ENCODE measurements at regions not wholly inside any gene's neighbourhood (a gene's known extent, or its start where the extent isn't known, plus 50 kb on each side); places are given as distances from the start of the nearest gene placed in this dataset.

- H3K4me3 ChIP-seq (ENCODE audit: low read depth, low read length) = no peak overlapping the region
- DNase-seq (ENCODE audit: low read depth) = no peak
- TF ChIP-seq, protein P1, sequence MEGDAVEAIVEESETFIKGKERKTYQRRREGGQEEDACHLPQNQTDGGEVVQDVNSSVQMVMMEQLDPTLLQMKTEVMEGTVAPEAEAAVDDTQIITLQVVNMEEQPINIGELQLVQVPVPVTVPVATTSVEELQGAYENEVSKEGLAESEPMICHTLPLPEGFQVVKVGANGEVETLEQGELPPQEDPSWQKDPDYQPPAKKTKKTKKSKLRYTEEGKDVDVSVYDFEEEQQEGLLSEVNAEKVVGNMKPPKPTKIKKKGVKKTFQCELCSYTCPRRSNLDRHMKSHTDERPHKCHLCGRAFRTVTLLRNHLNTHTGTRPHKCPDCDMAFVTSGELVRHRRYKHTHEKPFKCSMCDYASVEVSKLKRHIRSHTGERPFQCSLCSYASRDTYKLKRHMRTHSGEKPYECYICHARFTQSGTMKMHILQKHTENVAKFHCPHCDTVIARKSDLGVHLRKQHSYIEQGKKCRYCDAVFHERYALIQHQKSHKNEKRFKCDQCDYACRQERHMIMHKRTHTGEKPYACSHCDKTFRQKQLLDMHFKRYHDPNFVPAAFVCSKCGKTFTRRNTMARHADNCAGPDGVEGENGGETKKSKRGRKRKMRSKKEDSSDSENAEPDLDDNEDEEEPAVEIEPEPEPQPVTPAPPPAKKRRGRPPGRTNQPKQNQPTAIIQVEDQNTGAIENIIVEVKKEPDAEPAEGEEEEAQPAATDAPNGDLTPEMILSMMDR (IDR thresholded peaks at IDR 0.05; ENCODE audit: low read depth, low read length, missing control alignments) = no peak
These were observed 91.7 kb downstream of the TBXT start for GRCh38 chr6:166075925-166076324.

DNA sequence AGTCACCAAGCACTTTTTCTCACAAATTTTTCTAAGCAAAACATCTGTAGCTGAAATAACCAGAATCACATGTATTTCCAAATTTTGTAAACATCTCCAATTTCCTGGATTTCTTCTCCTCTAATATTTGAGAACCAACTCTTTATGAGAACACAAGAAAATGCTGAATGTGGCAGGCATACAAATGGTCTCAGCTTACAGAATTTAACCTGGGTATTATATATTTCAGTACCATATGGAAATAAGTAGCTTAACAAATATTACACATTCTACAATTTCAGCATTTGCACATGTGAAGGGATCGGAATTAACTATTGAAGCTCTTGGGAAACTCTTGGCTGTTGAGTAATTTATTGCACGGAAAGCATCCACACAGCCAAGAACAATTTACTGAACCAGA is 92.5 kb downstream of the TBXT start:
- TF ChIP-seq, protein P1 (IDR thresholded peaks at IDR 0.05; ENCODE audit: low read depth, low read length, missing control alignments) = no peak
- DNase-seq (ENCODE audit: low read depth) = no peak
- no peak overlapping the region for H3K4me3 ChIP-seq (ENCODE audit: low read depth, low read length)

GRCh38 chr6:166073082-166073481 is 94.6 kb downstream of the TBXT start:
- no peak for DNase-seq (ENCODE audit: low read depth)
- no peak overlapping the region for H3K4me3 ChIP-seq (ENCODE audit: low read depth, low read length)
- TF ChIP-seq, protein P1 (IDR thresholded peaks at IDR 0.05; ENCODE audit: low read depth, low read length, missing control alignments) = no peak

DNA sequence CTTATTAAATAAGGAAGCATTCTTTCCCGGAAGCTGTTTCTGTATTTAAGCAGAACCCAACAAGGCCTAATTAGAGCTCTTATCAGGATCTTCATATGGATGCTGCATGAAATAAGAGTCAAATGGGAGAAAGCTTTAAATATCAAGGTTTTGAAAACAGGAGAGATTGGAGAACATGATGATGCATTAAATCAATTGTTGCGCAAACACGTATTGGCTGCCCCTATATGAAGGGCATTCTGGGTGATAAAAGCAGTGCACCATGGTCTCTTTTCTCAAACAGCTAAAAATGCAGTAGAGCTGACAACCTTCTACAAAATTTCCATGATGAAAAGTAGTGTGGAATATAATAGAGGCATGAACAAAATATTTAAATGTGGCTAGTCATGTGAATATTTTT is 98.9 kb downstream of the TBXT start:
- TF ChIP-seq, protein P1 (IDR thresholded peaks at IDR 0.05; ENCODE audit: low read depth, low read length, missing control alignments) = no peak
- no peak overlapping the region for H3K4me3 ChIP-seq (ENCODE audit: low read depth, low read length)
- no peak for DNase-seq (ENCODE audit: low read depth)

GRCh38 chr6:166058064-166058739 is 109.4 kb downstream of the TBXT start:
- no peak overlapping the region for H3K4me3 ChIP-seq (ENCODE audit: low read depth, low read length)
- no peak for DNase-seq (ENCODE audit: low read depth)
- TF ChIP-seq, protein P1 (IDR thresholded peaks at IDR 0.05; ENCODE audit: low read depth, low read length, missing control alignments) = no peak

DNA sequence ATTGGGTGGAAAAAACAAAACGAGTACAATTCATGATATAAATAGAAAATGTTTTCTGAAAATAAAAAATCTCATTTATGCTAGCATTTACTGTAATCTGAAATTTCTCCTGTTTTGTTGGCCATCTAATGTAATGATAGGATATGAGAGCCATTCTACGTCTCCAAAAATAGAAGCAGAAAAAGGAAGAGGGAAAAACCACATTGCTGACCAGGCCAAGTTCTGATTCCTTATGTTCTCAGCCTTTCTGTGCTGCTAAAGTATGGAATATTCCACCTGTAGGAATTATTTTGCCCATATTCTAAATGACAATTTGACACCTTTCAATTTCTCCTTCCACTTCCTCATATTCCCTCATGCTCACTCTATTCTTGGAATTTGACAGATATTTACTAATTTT is 110.2 kb downstream of the TBXT start:
- TF ChIP-seq, protein P1 (IDR thresholded peaks at IDR 0.05; ENCODE audit: low read depth, low read length, missing control alignments) = no peak

GRCh38 chr6:166056637-166057036 is 111.0 kb downstream of the TBXT start:
- DNase-seq (ENCODE audit: low read depth) = no peak
- no peak overlapping the region for H3K4me3 ChIP-seq (ENCODE audit: low read depth, low read length)
- TF ChIP-seq, protein P1 (IDR thresholded peaks at IDR 0.05; ENCODE audit: low read depth, low read length, missing control alignments) = no peak

More for the DNA sequence above, 110.2 kb downstream of the TBXT start:
- H3K4me3 ChIP-seq (ENCODE audit: low read depth, low read length) = no peak overlapping the region
- no peak for DNase-seq (ENCODE audit: low read depth)

Measured in GM12864 (cell line).